Transverse colon (tissue), 4 donors: ENCODE measurements at regions not wholly inside any gene's neighbourhood (a gene's known extent, or its start where the extent isn't known, plus 50 kb on each side); places are given as distances from the start of the nearest gene placed in this dataset.

Experiments
- POLR2AphosphoS5 ChIP-seq, 3 donors: sonication (generic); formaldehyde crosslinking; IDR thresholded peaks; one replicate each; pipeline ENCODE4 v1.6.1; 2016; ENCODE audit warnings: antibody characterized with exemption in 3 of 3
- TF ChIP-seq, protein P1 (sequence below), 5 experiments: fragments of 200-600 bp in 3 of 5; fragments of 450-650 bp in 2 of 5; sonication (generic) in 3 of 5; IDR thresholded peaks; 1 replicate in 2 of 5; 2 replicates in 3 of 5; pipeline ENCODE4 v1.5.1; 2016 to 2017; ENCODE audit warnings: antibody characterized with exemption in 5 of 5, inconsistent platforms in 3 of 5, mild to moderate bottlenecking in 2 of 5, moderate library complexity in 1 of 5

DNA sequence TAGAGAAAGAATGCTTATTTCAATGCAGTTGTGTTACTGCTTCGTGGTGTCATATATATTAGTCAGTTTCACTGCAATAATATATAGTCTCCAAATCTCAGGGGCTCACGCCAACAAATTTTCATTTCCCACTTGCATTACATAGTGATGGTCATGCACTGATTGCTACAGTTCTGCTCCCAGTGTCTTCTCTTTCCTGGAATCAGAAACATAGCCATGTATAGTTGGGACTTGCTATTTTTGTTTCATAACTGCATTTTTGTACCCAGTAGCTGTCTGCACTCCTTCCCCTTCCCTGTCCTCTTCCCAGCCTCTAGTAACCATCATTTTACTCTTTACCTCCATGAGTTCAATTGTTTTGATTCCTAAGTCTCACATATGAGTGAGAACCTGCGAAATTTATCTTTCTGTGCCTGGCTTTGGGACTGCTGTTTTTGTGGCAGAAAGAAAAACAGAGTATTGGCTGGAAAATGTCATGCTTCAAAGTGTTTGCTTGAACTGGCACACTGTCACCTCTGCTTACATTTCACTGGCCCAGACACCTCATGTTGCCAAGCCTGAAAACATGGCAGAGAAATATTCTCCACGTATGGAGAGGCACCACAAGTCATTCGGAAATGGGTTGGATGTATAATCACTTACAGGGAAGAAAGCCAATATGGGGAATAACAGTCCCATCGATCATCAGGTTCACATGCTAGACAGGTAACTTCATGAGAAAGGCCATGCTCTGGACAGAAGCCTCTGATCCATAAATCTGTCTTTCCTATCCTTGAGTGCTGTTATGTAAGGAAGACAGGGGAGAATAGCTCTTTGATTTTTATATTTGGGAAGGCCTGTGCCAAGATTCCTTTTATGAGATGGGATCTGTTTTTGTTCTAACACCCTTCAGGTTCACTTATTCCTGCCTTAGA lies 60.4 kb upstream of the BACH1 start:
- TF ChIP-seq, protein P1, sequence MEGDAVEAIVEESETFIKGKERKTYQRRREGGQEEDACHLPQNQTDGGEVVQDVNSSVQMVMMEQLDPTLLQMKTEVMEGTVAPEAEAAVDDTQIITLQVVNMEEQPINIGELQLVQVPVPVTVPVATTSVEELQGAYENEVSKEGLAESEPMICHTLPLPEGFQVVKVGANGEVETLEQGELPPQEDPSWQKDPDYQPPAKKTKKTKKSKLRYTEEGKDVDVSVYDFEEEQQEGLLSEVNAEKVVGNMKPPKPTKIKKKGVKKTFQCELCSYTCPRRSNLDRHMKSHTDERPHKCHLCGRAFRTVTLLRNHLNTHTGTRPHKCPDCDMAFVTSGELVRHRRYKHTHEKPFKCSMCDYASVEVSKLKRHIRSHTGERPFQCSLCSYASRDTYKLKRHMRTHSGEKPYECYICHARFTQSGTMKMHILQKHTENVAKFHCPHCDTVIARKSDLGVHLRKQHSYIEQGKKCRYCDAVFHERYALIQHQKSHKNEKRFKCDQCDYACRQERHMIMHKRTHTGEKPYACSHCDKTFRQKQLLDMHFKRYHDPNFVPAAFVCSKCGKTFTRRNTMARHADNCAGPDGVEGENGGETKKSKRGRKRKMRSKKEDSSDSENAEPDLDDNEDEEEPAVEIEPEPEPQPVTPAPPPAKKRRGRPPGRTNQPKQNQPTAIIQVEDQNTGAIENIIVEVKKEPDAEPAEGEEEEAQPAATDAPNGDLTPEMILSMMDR (IDR thresholded peaks at IDR 0.05) = no peak
- peak in 1 of 3 donors; percentile 26 for TF ChIP-seq POLR2AphosphoS5 (IDR thresholded peaks at IDR 0.05)
